ENCODE measurements at regions not wholly inside any gene's neighbourhood (a gene's known extent, or its start where the extent isn't known, plus 50 kb on each side); places are given as distances from the start of the nearest gene placed in this dataset.

DNA sequence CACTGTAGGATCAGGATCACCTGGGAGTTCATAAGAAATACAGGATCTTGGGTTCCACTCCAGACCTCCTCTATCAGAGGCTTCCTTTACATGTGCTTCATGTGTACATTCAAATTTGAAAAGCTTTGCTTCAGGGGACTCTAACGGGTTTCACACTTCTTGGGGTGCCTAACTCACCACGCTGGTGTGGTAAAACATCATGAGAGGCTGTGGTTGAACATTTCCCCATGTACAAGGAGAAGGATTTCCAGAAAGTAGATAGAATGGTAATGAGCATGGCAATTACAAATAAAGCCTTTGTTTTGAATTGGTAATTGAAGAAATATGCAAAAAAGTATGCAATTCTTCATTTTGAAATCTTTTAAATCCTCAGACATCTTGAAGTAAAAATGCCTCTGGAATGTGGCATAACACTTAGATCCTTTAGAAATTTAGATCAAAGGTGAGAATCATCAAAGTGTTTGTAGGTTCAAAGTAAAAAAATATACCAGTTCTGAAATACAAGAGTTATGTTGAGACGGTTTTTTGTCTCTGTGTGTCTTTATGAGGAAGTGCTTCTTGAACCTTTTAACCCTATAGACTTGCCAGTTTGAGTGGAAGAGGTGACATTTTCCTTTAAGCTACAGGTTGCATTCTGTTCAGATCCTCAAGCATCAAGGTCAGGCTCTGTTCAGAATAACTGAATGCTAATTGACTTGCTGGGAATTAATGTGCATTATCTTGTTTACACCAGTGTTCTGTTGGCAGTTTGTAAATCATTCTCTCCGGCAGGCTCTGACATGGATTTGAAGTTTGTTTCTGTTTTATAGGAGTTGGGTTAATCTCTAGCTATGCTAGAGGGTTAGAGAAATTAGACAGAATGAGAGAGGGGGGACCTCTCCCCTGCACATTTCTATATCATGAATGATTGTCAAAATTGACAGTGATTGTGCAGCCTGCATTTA is 415.3 kb downstream of the MAN2A1 start:
- no peak for DNase-seq (ENCODE audit: low read depth in 4 of 4, low spot score in 3 of 4)

DNA sequence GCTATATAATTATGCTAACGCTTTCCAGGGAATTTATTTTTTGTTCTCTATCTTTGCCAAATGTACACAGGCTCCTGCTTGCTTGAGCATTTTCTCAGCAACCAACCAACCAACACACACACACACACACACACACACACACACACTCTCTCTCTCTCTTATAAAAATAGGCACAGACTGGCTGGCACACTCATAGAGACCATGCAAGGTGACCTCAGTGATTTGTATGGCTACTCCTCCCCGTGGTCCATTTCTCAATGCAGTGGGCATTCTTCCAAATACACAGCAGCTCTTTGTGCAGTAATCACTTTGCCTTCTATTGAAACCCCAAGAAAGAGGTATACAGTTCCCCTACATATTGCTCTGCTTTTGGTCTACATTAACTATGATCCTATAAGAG is 416.0 kb downstream of the MAN2A1 start:
- no peak for DNase-seq (ENCODE audit: low read depth in 4 of 4, low spot score in 3 of 4)

DNA sequence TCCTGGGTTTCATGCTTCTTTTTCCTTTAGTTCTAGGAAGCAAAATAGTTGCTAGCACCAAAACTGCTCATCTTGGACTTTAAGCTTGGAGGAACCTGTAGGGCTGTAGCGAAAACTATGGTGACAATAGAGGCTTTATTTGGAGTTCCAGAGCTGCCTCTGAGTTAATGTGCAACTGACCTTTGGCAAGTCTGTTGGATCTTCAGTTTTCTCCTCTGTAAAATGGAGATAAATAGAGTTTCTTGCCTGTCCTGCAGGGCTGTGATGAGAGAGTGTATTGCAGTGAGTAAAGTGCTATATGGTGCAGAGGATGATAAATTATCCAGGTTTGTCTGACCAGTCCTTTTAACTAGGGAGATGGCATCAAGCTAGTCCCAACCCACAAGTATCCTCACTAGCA is 417.0 kb downstream of the MAN2A1 start:
- no peak for DNase-seq (ENCODE audit: low read depth in 4 of 4, low spot score in 3 of 4)

DNA sequence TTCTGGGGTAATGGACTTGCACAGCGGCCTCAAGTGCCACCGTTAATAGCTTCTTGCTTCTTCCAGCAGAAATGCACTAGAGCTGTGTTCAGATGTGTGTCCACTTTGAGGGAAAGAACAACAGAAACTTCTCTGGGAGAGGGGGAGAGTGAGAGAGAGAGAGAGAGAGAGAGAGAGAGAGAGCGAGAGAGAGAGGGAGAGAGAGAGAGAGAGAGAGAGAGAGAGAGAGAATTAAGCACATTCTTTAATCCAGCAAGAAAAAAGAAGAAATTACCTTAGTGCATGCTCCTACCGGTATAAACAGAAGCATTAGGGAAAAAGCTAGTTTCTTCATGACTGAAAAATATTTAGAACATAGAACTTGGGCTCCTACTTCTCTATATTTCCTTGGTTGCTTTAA is 418.8 kb downstream of the MAN2A1 start:
- no peak for DNase-seq (ENCODE audit: low read depth in 4 of 4, low spot score in 3 of 4)

DNA sequence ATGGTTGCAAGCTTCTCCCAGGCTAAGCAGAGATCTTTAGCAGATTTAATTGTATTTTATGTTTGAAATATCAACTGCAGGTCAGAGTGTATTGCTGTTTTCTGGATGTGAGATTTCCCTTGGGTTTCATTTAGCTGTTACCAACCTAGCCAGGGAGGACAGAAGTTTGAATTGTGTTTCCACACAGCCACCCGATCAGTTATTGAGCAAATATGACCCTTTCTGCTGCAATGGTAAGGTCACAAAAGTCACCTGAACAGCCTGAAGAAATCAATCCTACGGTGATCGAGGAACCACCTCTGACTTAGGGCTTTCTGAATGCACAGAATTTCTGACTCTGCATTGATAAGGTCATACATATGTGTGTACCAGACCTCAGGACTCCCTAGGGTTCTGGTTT is 419.9 kb downstream of the MAN2A1 start:
- DNase-seq (ENCODE audit: low read depth in 4 of 4, low spot score in 3 of 4): no peak

DNA sequence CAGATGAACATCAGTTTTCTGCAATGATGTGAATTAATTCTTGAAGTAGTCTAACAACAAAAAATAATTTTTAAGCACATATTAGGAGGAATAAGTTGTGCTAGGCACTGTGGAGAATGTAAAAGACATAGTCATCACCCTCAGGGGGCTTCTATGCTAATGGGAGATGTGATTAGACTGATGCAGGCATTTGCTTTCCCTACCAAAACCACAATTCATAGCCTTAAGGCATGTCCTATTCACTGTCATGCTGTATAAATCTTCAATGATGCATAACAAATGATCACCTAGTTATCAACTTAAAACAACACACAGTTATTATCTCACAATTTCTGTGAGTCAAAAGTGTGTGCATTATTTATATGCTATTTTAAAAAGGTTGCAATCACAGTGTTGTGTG is 422.6 kb downstream of the MAN2A1 start:
- no peak for DNase-seq (ENCODE audit: low read depth in 4 of 4, low spot score in 3 of 4)

DNA sequence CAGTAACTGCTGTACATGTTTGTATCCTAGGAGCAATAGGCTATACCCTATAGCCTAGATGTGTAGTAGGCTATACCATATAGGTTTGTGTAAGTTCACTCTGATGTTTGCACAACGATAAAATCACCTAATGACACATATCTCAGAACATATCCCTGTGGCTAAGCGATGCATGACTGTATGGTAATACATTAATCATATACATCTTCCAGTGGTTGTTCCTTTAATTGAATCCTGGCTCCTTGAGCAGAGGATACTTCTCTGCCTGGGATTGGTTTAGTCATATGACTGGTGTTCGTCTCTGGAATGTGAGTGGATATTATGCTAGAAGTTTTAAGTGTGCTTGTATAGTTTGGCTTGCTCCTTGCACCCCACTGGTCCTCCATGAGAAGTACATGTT is 425.8 kb downstream of the MAN2A1 start:
- DNase-seq (ENCODE audit: low read depth in 4 of 4, low spot score in 3 of 4): no peak

DNA sequence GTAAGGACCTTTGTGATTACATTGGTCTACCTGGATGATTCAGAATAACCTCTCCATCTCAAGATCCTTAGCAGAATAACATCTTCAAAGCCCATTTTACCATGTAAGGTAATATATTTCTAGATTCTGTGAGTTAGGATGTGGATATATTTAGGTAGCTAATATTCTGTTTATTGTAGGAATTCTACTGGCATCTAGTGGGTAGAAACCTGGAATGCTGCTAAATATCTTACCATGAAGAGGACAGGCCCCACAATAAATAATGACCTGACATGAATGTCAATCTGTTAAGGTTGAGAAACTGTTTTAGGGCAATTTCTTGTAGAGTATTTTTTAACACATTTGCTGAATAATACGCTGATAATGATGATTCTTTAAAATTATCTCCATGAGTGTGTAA is 426.8 kb downstream of the MAN2A1 start:
- DNase-seq (ENCODE audit: low read depth in 4 of 4, low spot score in 3 of 4): no peak

DNA sequence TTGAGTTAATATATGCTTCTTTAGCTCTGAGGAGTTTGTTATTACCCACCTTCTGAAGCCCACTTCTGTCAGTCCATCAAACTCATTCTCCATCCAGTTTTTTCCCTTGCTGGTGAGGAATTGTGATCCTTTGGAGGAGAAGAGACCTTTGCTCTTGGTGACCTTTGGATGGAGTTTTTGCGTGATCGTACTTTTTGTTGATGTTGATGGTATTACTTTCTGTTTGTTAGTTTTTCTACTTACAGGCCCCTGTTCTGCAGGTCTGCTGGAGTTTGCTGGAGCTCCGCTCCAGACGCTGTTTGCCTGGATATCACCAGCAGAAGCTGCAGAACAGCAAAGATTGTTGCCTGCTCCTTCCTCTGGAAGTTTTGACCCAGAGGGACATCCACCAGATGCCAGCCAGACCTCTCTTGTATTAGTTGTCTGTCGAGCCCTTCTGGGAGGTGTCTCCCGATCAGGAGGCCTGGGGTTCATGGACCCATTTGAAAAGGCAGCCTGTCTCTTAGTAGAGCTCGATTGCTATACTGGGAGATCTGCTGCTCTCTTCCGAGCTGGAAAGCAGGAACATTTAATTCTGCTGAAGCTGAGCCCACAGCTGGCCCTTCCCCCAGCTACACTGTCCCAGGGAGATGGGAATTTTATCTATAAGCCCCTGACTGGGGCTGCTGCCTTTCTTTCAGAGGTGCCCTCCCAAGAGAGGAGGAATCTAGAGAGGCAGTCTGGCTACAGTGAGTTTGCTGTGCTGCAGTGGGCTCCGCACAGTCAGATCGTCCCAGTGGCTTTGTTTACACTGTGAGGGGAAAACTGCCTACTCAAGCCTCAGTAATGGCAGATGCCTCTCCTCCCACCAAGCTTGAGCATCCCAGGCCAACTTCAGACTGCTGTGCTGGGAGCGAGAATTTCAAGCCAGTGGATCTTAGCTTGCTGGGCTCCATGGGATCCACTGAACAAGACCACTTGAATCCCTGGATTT is 445.5 kb downstream of the MAN2A1 start:
- no peak for DNase-seq (ENCODE audit: low read depth in 4 of 4, low spot score in 3 of 4)

DNA sequence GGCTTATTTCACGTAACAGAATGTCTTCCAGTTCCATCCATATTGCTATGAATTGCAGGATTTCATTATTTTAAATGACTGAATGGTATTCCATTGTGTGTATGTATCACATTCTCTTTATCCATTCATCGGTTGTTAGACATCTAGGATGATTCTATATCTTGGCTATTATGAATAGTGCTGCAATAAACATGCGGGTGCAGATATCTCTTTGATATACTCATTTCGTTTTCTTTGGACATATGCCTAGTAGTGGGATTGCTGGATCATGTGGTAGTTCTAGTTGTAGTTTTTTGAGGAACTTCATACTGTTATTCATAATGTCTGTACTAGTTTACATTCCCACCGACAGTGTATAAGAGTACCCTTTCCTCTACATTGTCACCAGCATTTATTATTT is 460.5 kb downstream of the MAN2A1 start:
- no peak for DNase-seq (ENCODE audit: low read depth in 4 of 4, low spot score in 3 of 4)

DNA sequence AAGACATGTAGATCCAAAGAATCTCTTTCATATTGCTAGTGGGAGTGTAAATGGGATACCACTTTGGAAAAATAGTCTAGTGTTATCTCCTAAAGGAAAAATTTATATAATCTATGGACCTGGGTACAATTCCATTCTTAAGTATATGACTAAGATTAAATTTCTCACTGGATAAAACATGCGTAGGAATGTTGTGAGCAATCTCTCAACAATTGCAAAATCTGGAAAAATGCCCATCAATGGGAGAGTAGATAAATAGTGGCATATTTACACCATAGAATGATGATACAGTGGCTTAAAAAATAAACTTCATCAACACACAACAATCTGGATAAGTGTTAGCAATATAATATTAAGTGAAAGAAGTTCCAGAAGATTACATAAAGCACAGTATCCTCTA is 469.5 kb downstream of the MAN2A1 start:
- DNase-seq (ENCODE audit: low read depth in 4 of 4, low spot score in 3 of 4): no peak

DNA sequence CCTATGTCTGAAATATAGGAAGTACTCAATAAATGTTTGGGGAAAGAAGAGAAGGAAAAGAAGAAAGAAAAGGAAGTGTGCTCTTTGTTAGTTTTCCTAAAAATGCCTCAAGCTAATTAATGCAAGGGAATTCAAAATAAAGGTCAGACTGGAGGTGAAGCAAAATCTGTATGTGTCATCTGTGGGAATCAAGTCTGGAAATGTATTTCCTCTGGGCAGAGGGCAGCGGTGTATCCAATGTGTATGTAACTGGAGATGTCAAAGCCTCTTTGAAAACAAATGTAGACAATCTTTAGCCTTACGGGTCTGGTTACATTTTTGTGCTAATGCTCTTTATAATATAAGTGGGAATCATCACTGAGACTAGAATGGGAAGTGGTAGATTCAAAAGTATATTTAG is 471.4 kb downstream of the MAN2A1 start:
- no peak for DNase-seq (ENCODE audit: low read depth in 4 of 4, low spot score in 3 of 4)

DNA sequence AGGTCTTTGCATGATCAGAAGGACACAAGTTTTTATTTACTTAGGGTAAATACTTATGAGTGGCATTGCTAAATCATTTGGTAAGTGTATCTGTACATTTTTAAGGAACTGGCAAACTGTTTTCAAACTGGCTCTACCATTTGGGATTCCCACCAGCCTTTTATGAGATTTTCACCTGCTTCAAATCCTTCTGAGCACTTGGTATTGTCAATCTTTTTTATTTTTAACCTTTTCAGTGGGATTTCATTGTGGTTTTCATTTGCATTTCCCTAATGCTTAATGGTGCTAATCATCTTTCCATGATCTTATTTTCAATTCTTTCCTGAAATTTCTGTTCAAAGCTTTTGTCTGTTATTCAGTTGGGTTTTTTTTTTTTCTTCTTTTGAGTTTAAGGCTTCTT is 475.6 kb downstream of the MAN2A1 start:
- DNase-seq (ENCODE audit: low read depth in 4 of 4, low spot score in 3 of 4): no peak

DNA sequence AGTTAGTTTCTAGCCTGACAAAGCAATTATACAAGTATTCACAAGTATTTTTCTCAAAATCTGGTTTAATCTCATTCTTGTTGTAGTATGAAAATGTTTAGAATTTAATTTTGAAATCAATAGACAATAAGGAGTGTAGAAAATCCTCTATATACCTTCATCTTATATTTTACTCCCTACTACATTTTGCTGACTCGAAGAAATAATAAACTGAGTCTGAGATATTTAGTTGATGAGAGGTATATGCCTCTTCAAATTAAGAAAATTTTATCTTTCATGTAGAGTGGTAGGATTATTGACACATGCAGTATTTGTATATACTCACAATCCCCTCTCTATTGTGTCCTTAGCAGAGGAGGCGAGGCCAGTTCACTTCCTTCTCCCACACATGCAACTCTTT is 477.7 kb downstream of the MAN2A1 start:
- no peak for DNase-seq (ENCODE audit: low read depth in 4 of 4, low spot score in 3 of 4)

DNA sequence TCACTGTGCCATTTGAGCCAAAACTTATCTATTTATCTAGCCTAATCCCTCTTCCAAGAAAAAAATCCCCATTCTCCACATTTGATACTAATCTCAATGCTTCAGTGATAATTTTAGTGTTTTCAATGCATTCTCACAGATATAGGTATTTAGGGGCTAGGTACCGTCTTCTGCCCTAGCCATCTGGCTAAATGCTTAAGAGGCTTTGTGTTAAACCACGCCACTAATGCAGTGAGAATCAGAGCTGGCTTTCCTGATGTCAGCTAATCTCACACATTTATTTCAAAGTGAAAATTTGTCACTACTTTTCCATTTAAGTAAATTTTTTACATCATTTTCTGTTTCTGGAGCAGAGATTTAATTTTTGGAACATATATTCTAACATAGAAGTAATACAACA is 479.7 kb downstream of the MAN2A1 start:
- no peak for DNase-seq (ENCODE audit: low read depth in 4 of 4, low spot score in 3 of 4)

DNA sequence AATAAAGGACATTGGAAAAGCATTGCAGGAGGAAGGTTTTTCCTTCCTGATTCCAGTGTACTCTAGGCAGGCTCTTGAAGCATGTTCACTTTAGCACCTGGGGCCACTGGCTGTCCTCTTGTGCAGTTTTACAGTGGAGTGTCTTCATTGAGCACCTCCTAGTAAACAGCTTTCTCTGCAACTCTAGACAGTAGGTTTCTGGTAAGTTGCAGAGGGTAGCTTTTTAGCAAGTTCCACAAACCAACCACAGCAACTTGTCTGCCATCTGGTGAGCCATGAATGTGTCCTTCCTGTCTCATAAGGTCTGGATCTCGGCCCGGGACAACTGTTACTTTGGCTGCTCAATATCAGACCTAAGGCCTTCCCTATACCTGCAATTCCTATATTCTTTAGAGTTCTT is 488.0 kb downstream of the MAN2A1 start:
- no peak for DNase-seq (ENCODE audit: low read depth in 4 of 4, low spot score in 3 of 4)

DNA sequence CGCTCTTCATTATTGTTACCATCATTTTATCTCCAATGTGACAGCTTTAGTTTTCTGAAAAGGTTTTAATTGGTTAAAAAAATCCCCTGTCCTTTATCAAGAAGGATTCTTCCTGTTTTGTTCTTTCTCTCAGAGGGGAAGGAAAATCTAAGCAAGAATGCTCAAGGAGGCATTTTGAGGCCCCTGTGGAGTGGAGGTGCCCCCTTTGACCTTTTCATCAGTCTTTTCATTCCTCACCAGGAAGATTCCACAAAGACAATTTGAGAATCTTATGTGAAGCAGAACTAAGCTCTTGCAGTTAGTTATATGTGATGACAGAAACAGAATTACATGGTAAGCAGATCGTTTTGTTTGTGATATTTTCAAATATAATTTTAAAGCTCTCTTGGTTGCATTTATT is 489.6 kb downstream of the MAN2A1 start:
- no peak for DNase-seq (ENCODE audit: low read depth in 4 of 4, low spot score in 3 of 4)

DNA sequence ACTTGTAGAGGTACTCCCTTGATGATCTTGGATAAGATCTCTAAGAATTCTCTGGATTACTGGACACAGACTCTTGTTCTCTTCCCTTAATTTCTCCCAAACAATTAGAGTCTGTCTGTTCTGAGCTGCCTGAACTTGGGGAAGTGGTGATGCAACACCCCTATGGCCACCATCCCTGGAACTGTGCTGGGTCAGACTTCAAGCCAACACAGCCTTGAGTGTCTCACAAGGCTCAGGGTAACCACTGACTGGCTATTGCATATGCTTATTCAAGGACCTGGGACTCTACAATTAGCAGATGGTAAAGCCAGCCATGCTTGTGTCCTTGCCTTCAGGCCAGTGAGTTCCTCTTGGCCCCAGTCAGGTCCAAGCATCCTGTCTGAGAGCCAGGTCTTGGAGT is 504.5 kb downstream of the MAN2A1 start:
- DNase-seq (ENCODE audit: low read depth in 4 of 4, low spot score in 3 of 4): no peak

DNA sequence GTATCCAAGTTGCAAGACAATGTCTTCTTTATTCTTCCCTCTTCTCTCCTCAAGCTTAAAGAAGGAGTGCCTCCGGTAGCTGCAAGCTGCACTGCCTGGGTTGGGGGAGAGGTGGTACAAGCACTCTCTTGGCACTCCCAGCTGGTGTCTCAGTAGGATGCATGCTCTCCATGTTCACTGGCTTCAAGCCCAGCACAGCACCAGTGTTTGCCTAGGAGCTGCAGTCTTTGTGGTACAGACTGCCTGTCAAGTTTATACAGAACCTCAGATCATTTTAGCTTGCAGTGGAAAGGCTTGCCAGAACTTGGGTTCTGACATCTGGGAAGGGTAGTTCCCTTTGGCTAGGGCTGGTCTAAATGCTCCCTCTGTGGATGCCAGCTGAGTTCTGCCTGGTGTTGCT is 505.6 kb downstream of the MAN2A1 start:
- DNase-seq (ENCODE audit: low read depth in 4 of 4, low spot score in 3 of 4): no peak

DNA sequence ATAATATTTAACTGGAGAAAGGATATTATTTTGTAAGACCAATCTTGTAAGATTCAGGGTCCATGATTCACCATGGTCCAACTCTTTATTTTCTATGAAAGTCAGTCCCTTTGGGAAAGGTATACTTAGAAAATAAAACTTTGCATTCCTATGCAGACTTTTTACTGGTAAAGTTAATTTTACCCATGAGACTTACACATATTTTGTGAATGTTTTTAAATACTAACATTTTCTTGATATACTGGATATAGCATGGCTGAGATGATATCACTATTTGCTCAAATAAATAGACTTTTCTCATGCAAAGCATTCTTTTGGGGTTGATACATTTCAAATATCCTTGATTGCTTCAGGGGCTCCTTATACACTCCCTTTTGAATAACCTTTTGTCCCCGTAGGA is 512.1 kb downstream of the MAN2A1 start:
- DNase-seq (ENCODE audit: low read depth in 4 of 4, low spot score in 3 of 4): no peak

DNA sequence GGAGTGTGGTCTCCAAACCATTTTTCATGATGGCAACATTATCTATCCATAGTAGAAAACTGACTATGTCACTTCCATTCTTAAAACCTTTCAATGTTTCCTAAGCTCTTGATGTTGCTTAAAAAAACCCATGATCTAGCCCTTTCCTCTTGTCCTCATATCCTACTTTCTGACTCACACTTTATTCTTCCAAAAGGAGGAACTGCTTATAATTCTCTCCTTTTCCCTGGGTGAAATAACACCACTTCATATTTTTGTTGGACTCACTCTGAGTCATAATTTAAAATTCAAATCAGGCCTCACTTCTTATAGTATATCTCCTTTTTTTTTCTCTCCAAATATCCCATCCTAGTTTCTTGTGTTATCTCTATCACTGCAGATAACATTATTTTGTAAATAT is 513.9 kb downstream of the MAN2A1 start:
- DNase-seq (ENCODE audit: low read depth in 4 of 4, low spot score in 3 of 4): no peak

DNA sequence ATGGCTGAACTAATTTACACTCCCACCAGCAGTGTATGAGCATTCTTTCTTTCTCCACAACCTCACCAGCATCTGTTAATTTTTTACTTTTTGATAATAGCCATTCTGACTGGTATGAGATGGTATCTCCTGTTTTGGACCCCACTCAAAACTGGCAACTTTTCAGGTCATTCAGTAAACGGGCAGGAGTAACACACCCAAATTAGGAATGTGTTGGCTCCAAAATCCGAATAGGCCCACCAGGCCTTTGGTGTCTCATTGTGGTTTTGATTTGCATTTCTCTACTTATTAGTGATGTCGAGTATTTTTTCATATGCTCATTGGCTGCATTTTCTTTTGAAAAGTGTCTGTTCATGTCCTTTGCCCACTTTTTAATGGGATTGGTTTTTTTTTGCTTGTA is 517.1 kb downstream of the TMEM232 start:
- no peak for DNase-seq (ENCODE audit: low read depth in 4 of 4, low spot score in 3 of 4)

All from right renal pelvis (tissue), 4 donors.